ENCODE measurements at regions not wholly inside any gene's neighbourhood (a gene's known extent, or its start where the extent isn't known, plus 50 kb on each side); places are given as distances from the start of the nearest gene placed in this dataset.

GRCh38 chr22:49452362-49452946 is 375.2 kb downstream of the BRD1 start:
- no peak for DNase-seq

- no peak for DNase-seq
Measured at GRCh38 chr22:49451070-49451840, 376.4 kb downstream of the BRD1 start.

GRCh38 chr22:49450498-49450897 is 377.2 kb downstream of the BRD1 start:
- no peak for DNase-seq

GRCh38 chr22:49449811-49450446 is 377.7 kb downstream of the BRD1 start:
- DNase-seq = no peak

- DNase-seq = no peak
Measured at GRCh38 chr22:49449377-49449776, 378.3 kb downstream of the BRD1 start.

GRCh38 chr22:49448526-49448925 is 379.1 kb downstream of the BRD1 start:
- no peak for DNase-seq

- DNase-seq = no peak
Measured at GRCh38 chr22:49447837-49448236, 379.8 kb downstream of the BRD1 start.

- peak in 2 of 4 experiments; percentile 5 to 19 for DNase-seq
Measured at GRCh38 chr22:49446759-49447710, 380.6 kb downstream of the BRD1 start.

GRCh38 chr22:49446145-49446758 is 381.4 kb downstream of the BRD1 start:
- DNase-seq = no peak

- DNase-seq = no peak
Measured at GRCh38 chr22:49444781-49445180, 382.9 kb downstream of the BRD1 start.

GRCh38 chr22:49440931-49441330 is 386.7 kb downstream of the BRD1 start:
- DNase-seq = no peak

GRCh38 chr22:49439373-49439772 is 388.3 kb downstream of the BRD1 start:
- no peak for DNase-seq

- no peak for DNase-seq
Measured at GRCh38 chr22:49437956-49438355, 389.7 kb downstream of the BRD1 start.

GRCh38 chr22:49437356-49437755 is 390.3 kb downstream of the BRD1 start:
- no peak for DNase-seq

- no peak for DNase-seq
Measured at GRCh38 chr22:49436056-49436455, 391.6 kb downstream of the BRD1 start.

- no peak for DNase-seq
Measured at GRCh38 chr22:49435596-49435995, 392.1 kb downstream of the BRD1 start.

GRCh38 chr22:49433717-49434611 is 393.7 kb downstream of the BRD1 start:
- DNase-seq = peak in 1 of 4 experiments; percentile 4

GRCh38 chr22:49432897-49433443 is 394.7 kb downstream of the BRD1 start:
- no peak for DNase-seq

GRCh38 chr22:49432211-49432896 is 395.3 kb downstream of the BRD1 start:
- no peak for DNase-seq

- DNase-seq = peak; percentile 12 to 75 (median 54)
Measured at GRCh38 chr22:49431551-49431950, 396.1 kb downstream of the BRD1 start.
